ENCODE measurements at regions not wholly inside any gene's neighbourhood (a gene's known extent, or its start where the extent isn't known, plus 50 kb on each side); places are given as distances from the start of the nearest gene placed in this dataset.

DNA sequence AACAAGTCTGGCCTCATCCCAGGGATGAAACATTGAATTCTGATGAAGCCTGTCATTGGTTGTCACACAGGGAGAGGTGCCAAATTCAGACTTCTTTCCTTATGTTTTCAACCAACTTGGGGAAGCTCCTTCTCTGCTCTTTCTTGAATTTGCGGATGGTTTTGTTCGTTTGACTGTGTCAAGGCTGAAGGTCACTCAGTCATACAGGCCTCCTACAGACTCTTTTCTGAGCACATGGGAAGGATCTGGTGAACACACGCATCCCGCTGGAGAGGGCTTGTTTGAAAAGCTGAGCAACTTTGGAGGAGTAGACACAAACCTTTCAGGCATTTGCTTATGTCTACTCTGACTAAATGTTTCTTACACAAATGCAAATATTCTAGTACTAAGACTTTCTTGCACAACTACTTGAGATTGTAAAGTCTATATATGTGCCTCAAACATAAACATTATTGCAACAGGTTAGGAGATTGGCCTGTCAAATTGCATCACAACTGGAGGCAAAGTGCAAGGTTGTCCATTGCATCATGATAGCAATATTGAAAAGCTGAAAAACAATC lies 151.5 kb upstream of the NR3C1 start:
- DNase-seq, result no peak

DNA sequence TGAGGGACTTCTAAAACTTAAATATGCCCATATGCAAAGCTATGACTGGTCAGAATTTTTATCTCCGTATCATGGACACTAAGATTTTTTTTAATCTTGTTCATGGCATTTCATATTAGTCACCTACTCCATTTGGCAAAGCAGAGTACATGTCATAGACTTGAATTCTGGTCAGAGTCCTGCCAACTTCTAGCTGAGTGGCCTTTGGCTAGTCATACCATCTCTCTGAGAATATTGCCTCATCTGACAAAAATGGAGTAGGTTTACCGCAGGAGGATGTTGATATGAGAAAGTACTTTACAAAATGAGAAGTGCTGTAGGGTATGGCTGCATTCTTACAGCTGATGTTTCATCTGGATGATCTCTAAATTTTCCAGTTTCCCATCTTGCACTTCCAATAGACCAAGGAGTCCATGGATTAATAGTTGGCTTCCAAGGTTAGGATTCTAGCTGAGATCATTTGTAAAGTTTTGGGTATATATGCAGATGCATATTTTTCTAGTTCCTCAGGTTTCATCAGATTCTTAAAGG lies 150.8 kb upstream of the NR3C1 start:
- DNase-seq, result no peak

DNA sequence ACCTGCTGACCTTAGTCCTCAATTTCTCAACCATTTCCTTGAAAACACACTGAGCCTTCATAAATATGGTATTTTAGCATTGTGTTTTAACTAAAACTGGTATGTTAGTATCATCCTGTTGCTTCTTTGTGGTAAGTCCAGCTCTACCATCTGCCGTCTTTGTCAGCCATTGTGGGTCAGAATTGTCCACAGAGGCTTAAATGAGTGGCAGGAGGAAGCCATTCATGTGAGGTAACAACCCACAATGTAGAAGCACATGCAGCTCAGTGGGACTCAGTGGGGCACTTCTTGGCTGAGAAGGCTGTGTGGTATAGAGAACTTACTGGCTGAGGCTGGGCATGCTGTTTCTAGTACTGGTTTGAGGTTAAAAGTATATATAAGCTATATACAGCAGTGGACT lies 149.2 kb upstream of the NR3C1 start:
- DNase-seq, result no peak

DNA sequence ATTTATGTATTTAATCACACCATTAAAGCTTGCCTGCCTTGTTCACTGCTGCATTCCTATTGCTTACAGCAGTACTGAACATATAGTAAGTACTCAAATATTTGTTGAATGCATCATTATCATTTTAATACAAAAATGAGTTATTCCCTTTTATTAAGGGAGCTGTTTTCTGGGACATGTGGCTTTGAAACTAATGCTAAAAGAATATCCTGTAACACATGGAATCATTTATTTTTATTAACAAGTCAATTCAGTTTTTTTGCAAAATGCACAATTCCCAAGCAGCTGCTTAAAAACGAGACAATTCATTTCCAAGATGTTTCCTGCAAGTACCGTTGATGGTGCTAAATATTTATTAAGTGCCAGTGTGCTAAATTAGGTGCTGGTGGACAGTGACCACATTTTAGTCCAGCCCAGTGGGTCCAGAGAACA lies 148.3 kb upstream of the NR3C1 start:
- DNase-seq, result no peak

DNA sequence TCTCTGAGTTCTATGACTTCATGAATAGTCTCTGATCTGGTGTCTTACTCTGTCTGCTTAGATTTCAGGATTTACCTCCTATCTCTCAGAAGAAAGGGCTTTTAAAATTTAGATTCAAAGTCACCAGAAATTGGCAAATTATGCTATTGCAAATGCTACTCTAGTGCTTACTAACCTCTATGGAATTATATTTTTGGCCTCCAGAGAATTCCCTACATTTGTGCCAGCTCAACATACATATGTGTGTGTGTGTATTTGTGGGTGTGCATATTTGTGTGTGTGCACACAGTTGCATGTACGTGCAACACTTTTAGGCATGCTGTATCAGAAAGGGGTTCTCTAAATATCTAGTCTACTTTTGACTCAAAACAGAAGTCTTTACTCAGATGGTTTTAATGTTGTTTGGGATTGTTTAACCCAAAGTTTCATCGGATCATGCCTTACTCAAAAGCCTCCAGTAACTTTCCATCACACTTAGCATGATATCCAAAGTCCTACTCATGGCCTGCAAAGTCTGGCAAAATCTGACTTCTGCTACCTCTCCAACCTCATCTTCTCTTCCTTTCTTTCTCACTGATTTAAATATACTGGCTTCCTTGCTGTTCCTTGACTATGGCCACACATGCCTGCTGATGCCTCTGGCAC lies 147.6 kb upstream of the NR3C1 start:
- DNase-seq, result no peak

DNA sequence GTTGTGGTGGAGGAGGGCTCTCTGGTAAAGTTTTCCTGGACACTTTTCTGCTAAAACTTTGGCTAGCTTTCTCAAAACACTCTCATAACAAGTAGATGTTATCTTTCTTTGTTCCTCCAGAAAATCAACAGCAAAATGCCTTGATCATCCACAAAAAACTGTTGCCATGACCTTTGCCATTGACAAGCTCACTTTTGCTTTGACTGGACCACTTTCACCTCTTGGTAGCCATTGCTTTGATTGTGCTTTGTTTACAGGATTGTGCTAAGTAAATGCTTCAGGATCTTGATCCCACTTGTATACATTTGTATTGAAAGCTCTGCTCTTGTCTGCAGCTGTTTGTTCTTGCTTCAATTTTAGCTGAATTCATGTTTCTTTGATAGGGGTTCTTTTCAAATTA lies 143.9 kb upstream of the NR3C1 start:
- DNase-seq, result no peak

DNA sequence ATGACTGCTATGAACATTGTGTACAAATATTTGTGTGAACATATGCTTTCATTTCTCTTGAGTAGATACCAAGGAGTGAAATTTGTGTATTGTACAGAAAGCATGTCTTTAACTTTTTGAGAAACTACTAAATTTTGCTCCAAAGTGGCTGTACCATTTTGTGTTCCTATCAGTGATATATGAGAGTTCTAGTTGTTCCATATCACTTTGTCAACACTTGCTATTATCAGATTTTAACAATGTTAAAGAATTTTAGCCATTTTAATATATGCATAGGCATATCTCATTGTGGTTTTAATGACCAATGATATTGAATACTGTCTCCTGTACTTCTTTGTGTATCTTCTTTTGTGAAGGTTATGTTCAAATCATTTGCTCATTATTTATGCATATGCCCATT lies 142.9 kb upstream of the NR3C1 start:
- DNase-seq, result no peak

DNA sequence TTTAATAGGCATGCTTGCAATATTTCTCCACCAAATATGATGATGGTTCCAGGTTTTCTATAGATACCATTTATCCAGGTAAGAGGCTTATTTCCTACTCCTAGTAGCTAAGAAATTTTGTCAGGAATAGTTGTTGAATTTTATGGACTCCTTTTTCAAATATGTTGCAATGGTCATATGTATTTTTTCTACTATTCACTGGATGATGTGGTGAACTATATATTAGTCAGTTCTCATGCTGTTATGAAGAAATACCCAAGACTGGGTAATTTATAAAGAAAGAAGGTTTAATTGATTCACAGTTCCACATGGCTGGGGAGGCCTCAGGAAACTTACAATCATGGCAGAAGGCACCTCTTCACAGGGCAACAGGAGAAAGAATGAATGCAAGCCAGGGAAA lies 141.1 kb upstream of the NR3C1 start:
- no peak for DNase-seq

DNA sequence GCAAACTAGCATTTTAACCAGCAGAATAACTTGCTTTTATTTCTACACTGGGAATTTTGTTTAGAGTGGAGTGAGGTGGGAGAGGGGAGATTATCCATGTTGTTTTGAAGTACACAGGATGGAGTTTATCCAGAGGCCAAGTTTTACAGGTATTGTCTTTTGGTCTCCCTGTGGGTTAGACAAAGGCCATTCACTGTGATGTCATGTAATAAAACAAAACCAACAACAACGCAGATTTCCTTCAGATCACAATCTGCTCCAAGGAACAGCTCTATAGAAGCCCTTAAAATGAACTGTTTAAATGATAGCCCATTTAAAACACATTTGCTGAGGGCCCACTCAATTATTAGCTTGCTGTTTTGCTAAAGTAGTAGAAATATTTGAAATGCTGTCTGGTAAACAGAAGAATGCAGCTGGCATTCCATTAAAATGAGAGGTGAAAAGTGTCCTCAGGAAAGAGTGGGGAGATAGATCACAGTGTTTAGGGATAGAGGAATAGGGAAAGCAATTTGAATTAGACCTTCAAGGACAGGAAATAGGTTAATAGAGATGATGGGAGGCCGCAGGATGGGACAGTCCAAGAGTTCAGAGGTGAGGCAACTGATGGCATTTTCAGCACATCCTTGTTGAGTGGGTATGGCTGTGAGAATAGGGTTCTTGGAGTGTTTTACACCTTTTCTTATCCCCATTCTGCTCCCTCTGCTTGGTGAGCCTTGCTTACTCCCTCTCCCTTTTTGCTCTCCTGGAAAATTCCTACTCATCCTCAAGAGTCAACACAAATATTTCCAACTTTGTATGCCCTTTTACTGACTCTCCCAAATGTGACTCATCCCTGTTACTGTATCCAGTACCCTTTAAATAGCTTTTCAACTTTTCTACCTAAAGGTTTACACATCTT lies 140.1 kb upstream of the NR3C1 start:
- DNase-seq, result no peak

DNA sequence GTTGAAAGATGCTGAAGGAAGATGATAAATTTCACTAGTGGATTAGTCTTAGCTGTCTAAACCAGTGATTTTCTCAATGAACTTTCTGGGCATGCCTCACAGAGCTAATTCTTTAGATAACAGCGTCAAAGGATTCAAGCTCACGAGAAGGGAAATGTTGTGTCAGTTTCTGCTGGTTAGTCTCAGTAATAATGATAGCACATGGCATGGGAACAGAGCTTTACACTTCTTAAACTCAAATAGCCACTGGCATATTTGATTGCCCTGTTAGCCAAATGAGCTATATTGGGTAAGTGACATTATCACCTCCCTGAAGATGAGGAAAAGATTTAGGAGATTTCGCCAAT lies 139.3 kb upstream of the NR3C1 start:
- no peak for DNase-seq

DNA sequence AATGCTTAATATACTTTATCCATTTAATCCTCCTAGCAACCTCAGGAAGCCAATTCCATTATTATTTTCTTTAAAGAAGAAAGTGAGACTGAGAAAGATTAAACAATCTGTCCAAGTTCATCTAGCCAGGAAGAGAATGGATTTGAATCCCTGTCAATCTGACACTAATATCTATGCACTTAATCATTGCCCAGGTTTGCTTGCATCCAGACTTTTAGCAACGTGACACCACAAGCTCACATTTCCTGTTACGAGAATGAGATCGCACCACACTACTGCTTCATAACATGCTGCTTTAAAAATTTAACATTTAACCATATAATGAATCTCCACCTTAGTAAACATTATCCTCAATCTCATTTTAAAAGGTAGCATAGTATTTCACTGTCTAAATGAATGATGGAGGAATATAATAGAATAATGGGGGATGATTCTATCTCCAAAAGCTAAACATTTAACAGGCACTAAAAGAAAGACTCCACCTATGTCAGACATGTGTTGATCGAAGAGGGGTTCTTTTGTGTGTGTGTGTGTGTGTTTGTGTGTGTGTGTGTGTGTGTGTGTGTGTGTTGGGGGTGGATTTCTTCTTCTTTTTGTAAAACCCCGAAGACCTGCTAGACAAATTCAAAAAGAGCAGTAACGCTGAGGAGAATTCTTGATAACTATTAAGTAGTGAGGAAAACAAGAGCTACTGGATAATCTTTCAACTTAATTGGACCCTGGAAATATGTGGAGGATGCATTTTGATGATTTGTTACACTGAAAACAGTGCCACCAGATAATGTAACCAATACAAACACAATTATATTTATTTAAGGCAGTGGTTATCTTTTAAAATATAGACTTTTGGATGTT lies 138.7 kb upstream of the NR3C1 start:
- DNase-seq, result no peak

DNA sequence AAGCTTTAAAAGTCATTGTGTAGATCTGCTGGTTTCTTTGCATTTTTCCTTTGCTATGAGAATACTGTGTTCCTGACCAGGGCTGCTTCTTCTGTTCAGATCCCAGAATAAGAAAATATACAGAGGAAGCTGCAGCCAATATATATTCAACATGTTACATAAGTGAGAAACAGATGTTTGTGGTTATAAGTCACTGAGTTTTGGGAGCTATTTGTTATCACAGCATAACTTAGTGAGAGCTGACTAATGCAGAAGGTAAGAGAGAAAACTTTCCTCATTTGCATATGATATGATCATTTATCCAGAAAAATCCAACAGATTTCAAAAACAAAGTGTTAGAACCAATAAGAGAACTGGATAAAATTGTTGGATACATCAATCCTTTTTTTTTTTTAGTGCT lies 136.3 kb upstream of the NR3C1 start:
- no peak for DNase-seq

DNA sequence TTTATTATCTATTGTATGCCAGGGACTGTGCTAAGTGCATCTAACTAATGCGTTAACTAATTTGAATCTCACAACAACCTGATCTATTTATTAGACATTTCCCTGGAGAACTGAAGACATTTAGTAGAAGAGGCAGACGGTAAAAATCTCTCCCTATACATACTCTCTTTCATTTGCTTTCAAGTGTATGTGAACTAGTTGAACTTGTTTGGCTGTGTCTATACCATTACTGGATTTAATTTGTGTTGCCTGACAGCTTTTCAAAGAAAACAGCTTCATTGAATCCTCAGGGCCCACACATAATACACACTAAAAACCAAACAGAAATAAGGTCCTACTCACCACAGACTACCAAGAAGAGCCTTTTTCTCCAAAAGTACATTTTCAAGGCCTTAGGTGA lies 133.6 kb upstream of the NR3C1 start:
- no peak for DNase-seq

DNA sequence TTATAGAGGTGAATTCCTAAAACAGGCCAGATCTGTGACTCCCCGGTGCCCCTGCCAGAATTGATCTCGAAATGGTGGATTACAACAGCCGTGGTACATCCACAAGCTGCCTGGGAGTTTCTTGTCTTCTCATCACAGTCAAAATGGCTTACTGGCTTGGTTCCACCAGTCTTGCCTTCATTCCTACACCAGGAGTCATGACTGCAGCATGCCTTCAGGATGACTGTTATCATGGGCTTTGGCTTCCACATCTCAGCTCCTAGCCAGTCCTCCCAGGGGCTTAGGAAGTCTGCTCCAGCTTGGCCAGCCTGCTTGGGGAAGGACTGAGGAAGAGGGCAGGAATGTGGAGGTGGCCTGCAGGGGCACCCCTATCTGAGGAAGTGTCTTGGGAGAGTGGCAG lies 132.9 kb upstream of the NR3C1 start:
- DNase-seq, result no peak

DNA sequence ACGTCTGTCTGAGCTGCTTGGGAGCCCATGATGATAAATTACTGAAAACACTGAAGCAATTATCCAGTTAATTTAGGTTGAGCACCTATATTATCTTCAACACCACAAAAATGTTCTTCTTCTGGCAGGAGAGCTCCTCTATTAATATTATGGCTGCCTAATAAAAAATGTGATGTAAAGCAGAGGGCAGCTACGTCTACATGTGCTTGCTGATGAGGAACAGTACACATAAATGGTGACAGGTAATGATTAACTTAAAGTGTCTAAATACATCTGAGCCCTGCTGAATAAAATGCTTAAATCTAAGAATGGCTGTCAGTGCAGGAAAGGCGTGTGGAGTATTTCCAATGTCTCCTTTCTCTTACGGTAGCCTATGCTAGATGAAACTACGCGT lies 131.3 kb upstream of the NR3C1 start:
- DNase-seq, result no peak

DNA sequence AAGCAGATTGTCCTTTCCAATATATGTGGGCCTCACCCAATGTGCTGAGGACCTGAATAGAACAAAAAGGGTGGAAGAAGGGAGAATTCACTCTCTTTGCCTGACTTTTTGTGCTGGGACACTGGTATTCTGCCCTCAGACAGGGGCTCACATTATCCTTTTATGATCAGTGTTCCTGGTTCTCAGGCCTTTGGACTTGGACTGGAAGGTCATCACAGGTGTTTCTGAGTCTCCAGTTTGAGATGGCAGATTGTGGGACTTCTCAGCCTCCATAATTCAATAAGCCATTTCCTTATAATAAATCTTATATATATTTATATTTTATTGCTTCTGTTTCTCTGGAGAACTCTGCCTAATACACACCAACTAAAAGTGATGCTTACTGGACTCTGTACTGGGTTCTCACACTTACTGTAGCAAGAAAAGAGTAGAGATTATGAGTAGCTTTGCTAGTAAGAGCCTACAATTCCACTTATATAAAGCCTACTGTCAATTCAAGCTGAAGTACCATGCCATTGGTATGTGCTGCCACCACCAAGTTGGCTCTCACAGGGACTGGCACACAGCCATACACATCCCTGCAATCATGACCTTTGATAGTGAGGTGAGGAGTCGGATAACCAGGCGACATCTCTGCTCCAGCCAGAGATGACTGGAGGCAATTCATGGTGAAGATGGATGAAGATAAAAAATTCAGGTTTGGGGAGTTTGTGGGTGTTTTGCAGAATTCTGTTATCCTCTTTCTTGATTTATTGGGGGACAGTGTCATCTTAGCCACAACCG lies 130.7 kb upstream of the NR3C1 start:
- DNase-seq, result no peak

DNA sequence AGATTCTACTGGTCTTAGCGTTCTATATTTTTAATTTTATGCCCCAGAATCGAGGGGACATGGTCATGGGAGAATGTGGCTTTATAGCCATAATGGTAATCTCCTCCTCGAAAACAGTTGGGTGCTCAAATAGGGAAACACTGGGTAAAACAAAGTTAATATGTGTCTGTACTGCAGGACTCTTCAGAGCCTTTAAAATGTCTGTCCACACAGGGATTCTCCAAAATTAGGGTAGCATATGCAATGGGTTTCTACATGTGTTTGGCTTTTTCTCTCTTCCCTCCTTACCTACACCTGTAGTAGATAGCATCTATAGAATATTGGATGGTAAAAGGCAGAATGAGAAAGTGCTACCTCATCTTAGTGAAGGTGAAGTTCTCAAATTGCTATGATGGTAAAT lies 130.0 kb upstream of the NR3C1 start:
- no peak for DNase-seq

DNA sequence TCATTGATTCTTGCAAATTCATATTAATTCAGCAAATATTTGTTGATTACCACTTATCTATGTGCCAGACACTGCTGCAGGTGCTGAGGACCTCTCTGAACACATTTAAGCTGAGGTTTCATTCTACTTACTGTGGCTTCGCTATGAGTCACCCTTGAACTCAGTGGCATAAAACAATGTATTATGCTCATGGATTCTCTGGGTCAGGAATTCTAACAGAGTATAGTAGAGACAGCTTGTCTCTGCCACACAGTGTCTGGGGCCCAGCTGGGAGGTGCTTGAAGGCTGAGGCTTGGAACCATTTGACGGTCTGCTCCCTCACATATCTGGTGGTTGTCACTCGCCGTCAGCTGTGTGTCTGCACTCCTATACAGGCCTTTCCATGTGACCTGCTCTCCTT lies 124.3 kb upstream of the NR3C1 start:
- DNase-seq, result no peak

DNA sequence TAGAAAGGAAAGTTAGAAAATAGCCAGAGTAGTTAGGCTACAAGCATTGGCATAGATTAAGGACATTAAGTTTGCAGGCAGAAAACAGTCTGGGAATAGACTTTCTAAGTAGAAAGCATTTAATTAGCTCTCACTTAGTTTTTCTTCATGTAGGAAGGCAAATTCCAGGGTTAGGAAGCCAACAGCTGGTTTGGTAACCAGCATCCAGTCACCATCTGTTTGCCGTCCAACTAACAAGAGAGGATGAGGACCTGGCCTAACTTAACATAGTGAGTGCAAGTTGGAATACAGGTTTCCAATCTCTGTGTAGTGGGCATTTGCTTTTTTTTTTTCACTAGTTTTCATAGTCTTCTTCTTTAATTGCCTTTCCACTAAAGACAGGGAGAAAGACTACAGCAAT lies 121.7 kb upstream of the NR3C1 start:
- DNase-seq, result no peak

DNA sequence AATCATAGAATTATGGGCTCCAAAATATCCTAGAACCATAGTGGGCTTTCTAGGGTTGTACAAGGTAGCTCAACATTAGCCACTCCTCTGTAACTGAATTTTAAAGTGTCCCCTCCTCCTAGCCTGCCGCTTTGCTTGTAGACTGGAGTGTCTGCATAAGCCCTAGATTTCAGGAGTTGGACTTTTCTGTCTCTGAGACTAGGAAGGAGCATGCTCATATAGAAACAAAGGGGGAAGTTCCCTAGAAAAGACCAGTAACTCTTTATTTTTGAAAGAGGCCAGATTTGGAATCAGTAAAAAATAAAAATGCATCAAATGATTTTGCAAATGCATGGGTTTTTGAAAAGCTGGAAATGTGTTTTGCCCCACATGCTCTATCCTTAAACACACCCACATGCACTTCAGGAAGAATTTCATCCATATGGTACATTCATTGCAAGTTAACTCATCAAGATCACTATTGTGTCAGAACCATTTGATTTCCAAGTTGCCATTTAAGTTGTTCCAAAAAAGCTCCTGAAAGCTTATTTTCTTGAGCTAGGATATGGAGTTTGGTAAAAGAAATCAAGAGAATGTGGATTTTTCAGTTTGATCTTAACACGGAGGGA lies 121.0 kb upstream of the NR3C1 start:
- DNase-seq, result no peak

DNA sequence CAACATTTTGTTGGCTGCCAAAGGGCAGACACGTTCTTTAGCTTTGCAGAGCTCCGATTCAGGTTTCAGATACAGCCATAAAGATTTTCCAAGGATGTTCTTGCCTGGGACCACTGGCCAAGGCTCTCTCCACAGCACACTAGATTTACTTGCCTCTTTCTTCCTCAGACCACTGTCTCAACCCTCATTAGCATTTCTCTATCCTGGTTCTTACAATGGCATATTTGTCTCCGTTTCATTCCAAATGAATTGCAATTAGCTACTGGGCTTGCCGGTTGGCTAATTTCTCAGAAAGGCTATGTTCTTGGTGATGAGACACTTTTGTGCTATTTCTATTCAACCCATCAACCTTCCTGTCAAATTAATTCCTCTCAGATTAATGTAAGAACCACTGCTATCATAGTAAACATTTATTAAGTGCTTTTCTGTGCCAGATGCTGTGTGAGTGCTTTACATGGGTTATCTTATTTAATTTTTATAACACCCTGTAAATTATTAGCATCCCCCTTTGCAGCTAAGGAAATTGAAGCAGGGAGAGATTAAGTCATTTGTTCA lies 118.4 kb upstream of the NR3C1 start:
- DNase-seq, result peak; percentile 20

DNA sequence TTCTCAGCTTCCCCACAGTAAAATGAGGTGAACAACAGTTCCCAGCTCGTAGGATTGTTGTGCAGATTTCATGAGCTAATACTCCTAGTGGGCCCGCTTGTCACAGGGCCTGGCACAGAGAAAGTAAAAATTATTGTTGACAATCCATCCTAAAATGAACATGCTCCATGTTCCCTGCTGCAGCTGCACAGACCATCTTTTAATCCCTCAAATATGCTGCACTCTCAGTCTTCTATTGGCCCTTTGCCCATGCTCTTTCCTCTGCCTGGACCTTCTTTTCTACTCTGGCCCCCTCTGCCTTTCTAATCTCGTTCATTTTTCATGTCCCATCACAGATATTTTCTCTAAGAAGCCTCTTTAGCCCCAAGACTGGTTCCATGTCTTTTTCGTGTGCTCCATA lies 117.7 kb upstream of the NR3C1 start:
- DNase-seq, result no peak

Data from midbrain (tissue), 1 donor.